ENCODE measurements at regions not wholly inside any gene's neighbourhood (a gene's known extent, or its start where the extent isn't known, plus 50 kb on each side); places are given as distances from the start of the nearest gene placed in this dataset.
"Not testable (repeated sequence)": the region's sequence is repeated elsewhere in the genome, so short reads cannot be mapped to it uniquely, and the experiment has no call there.

GRCh38 chr10:114718374-114718773 is 60.3 kb upstream of the ABLIM1 start:
- Histone ChIP-seq H3K9me3 (no peaks in the 10 kb centered on the region), H3K36me3 (no peaks in the 10 kb centered on the region), H3K27ac (no peak overlapping the region), H3K4me3 (no peak overlapping the region), H3K4me1 (peaks cover 19% of the 10 kb centered on the region), H3K27me3 (no peaks in the 10 kb centered on the region)
- 74% methylated on average over 3 of the region's 3 CpGs for WGBS
- DNase-seq (ENCODE audit: low spot score in 2 of 2) = no peak
- no peak for TF ChIP-seq POLR2A (IDR thresholded peaks at IDR 0.05)

GRCh38 chr10:114719311-114719710 is 61.2 kb upstream of the ABLIM1 start:
- WGBS = 79% methylated on average over 3 of the region's 3 CpGs
- TF ChIP-seq POLR2A (IDR thresholded peaks at IDR 0.05) = no peak
- TF ChIP-seq POLR2AphosphoS5 (IDR thresholded peaks at IDR 0.05) = no peak
- no peak for TF ChIP-seq CTCF (IDR thresholded peaks at IDR 0.05)
- no peak for TF ChIP-seq EP300 (IDR thresholded peaks at IDR 0.05)
- Histone ChIP-seq H3K4me3 (no peak overlapping the region), H3K27me3 (no peaks in the 10 kb centered on the region), H3K4me1 (peaks cover 14% of the 10 kb centered on the region), H3K36me3 (no peaks in the 10 kb centered on the region), H3K27ac (no peak overlapping the region), H3K9me3 (no peaks in the 10 kb centered on the region)
- no peak for DNase-seq (ENCODE audit: low spot score in 2 of 2)

GRCh38 chr10:114720023-114720422 is 61.9 kb upstream of the ABLIM1 start:
- not testable (repeated sequence) for H3K27me3 ChIP-seq; H3K36me3 ChIP-seq; H3K4me3 ChIP-seq; H3K27ac ChIP-seq; H3K9me3 ChIP-seq; H3K4me1 ChIP-seq; DNase-seq (ENCODE audit: low spot score in 2 of 2)
- 97% methylated on average over 1 of the region's 1 CpG for WGBS

- 58% methylated on average over 4 of the region's 4 CpGs for WGBS
- H3K4me3 ChIP-seq = no peak overlapping the region
- no peak for DNase-seq (ENCODE audit: low spot score in 2 of 2)
- no peak for TF ChIP-seq POLR2A (IDR thresholded peaks at IDR 0.05)
- no peak for TF ChIP-seq POLR2AphosphoS5 (IDR thresholded peaks at IDR 0.05)
- no peak for TF ChIP-seq EP300 (IDR thresholded peaks at IDR 0.05)
- TF ChIP-seq CTCF (IDR thresholded peaks at IDR 0.05) = no peak
- H3K9me3 ChIP-seq = no peaks in the 10 kb centered on the region
- no peaks in the 10 kb centered on the region for H3K27me3 ChIP-seq
- H3K4me1 ChIP-seq = no peaks in the 10 kb centered on the region
- H3K36me3 ChIP-seq = no peaks in the 10 kb centered on the region
- no peak overlapping the region for H3K27ac ChIP-seq
Measured at GRCh38 chr10:114720685-114721278, 62.7 kb upstream of the ABLIM1 start.

- H3K4me1 ChIP-seq; H3K27me3 ChIP-seq; DNase-seq (ENCODE audit: low spot score in 2 of 2); H3K4me3 ChIP-seq; H3K36me3 ChIP-seq; H3K27ac ChIP-seq; H3K9me3 ChIP-seq: not testable (repeated sequence)
- WGBS = 77% methylated on average over 3 of the region's 3 CpGs
Measured at GRCh38 chr10:114722136-114722535, 64.1 kb upstream of the ABLIM1 start.

GRCh38 chr10:114723361-114723760 is 65.3 kb upstream of the ABLIM1 start:
- Histone ChIP-seq H3K27me3 (no peaks in the 10 kb centered on the region), H3K36me3 (no peaks in the 10 kb centered on the region), H3K27ac (no peak overlapping the region), H3K4me1 (no peaks in the 10 kb centered on the region), H3K4me3 (no peak overlapping the region), H3K9me3 (no peaks in the 10 kb centered on the region)
- DNase-seq (ENCODE audit: low spot score in 2 of 2) = no peak
- TF ChIP-seq CTCF (IDR thresholded peaks at IDR 0.05) = no peak
- TF ChIP-seq POLR2AphosphoS5 (IDR thresholded peaks at IDR 0.05) = no peak
- TF ChIP-seq EP300 (IDR thresholded peaks at IDR 0.05) = no peak
- 75% methylated on average over 1 of the region's 1 CpG for whole genome bisulfite sequencing

- Histone ChIP-seq H3K9me3 (no peaks in the 10 kb centered on the region), H3K4me3 (no peak overlapping the region), H3K27me3 (no peaks in the 10 kb centered on the region), H3K36me3 (no peaks in the 10 kb centered on the region), H3K27ac (no peak overlapping the region), H3K4me1 (no peaks in the 10 kb centered on the region)
- no peak for DNase-seq (ENCODE audit: low spot score in 2 of 2)
- WGBS = 83% methylated on average over 3 of the region's 3 CpGs
- TF ChIP-seq POLR2A (IDR thresholded peaks at IDR 0.05) = no peak
- TF ChIP-seq CTCF (IDR thresholded peaks at IDR 0.05) = no peak
- TF ChIP-seq EP300 (IDR thresholded peaks at IDR 0.05) = no peak
- TF ChIP-seq POLR2AphosphoS5 (IDR thresholded peaks at IDR 0.05) = no peak
Measured at GRCh38 chr10:114723991-114724715, 66.1 kb upstream of the ABLIM1 start.

Data from suprapubic skin (tissue), 4 donors.